OCI-LY1 (cell line): ENCODE measurements at regions not wholly inside any gene's neighbourhood (a gene's known extent, or its start where the extent isn't known, plus 50 kb on each side); places are given as distances from the start of the nearest gene placed in this dataset.

Experiments
- H2AFZ ChIP-seq: fragments of 200-600 bp; sonication (generic), shearing (Covaris generic); 2 replicates; pipeline ENCODE4 v1.6.0; 2014; ENCODE audit warnings: antibody characterized with exemption, mild to moderate bottlenecking, low read length
- H3F3A ChIP-seq: fragments of 200-600 bp; sonication (generic), shearing (Covaris generic); 2 replicates; pipeline ENCODE4 v1.6.0; 2014; ENCODE audit warnings: mild to moderate bottlenecking, antibody characterized with exemption, low read length, moderate library complexity; ENCODE audit not compliant: insufficient read depth
- H3K27ac ChIP-seq: fragments of 200-600 bp; sonication (generic); 2 replicates; pipeline ENCODE4 v1.5.1; 2014; ENCODE audit warnings: low read length, mixed run types, mild to moderate bottlenecking, low read depth; ENCODE audit not compliant: poor library complexity, severe bottlenecking
- H3K27me3 ChIP-seq: fragments of 200-600 bp; sonication (generic); 2 replicates; pipeline ENCODE4 v1.6.0; 2014; ENCODE audit warnings: antibody characterized with exemption, mild to moderate bottlenecking, low read length, moderate library complexity; ENCODE audit not compliant: insufficient read depth
- H3K36me3 ChIP-seq: fragments of 200-600 bp; sonication (generic); 2 replicates; pipeline ENCODE4 v1.6.1; 2014; ENCODE audit warnings: mild to moderate bottlenecking, antibody characterized with exemption, low read length, moderate library complexity, mixed read lengths; ENCODE audit not compliant: insufficient read depth
- H3K4me1 ChIP-seq: fragments of 200-600 bp; sonication (generic); 2 replicates; pipeline ENCODE4 v1.5.1; 2014; ENCODE audit warnings: mild to moderate bottlenecking, low read length, moderate library complexity; ENCODE audit not compliant: insufficient read depth, severe bottlenecking
- H3K4me2 ChIP-seq: fragments of 200-600 bp; sonication (generic), shearing (Covaris generic); 2 replicates; pipeline ENCODE4 v1.6.1; 2014; ENCODE audit warnings: low read length
- H3K4me3 ChIP-seq: fragments of 200-600 bp; sonication (generic); 2 replicates; pipeline ENCODE4 v1.5.1; 2014; ENCODE audit warnings: low read length, low read depth, mild to moderate bottlenecking, mixed read lengths; ENCODE audit not compliant: poor library complexity, severe bottlenecking
- H3K79me2 ChIP-seq: fragments of 200-600 bp; shearing (Covaris generic); 2 replicates; pipeline ENCODE4 v1.6.1; 2016; ENCODE audit warnings: mixed run types, low read length, mixed read lengths; ENCODE audit not compliant: insufficient read depth
- H3K9ac ChIP-seq: fragments of 200-600 bp; sonication (generic), shearing (Covaris generic); 2 replicates; pipeline ENCODE4 v1.6.1; 2014; ENCODE audit warnings: mild to moderate bottlenecking, low read length, mixed read lengths
- H3K9me2 ChIP-seq: fragments of 200-600 bp; sonication (generic), shearing (Covaris generic); 2 replicates; pipeline ENCODE4 v1.6.1; 2014; ENCODE audit warnings: low read depth, mild to moderate bottlenecking, low read length, mixed read lengths
- H3K9me3 ChIP-seq: fragments of 200-600 bp; shearing (Covaris generic); 2 replicates; pipeline ENCODE4 v1.6.1; 2014; ENCODE audit warnings: low read length, mixed read lengths
- H4K20me1 ChIP-seq: fragments of 200-600 bp; sonication (generic), shearing (Covaris generic); 2 replicates; pipeline ENCODE4 v1.6.0; 2016; ENCODE audit warnings: mild to moderate bottlenecking, low read length; ENCODE audit not compliant: insufficient read depth
- EZH2 ChIP-seq: fragments of 200-600 bp; sonication (generic), shearing (Covaris generic); IDR thresholded peaks from 2 replicates; pipeline ENCODE4 v1.8.0; 2017; ENCODE audit warnings: borderline replicate concordance, mixed run types, mild to moderate bottlenecking, antibody characterized with exemption, low read length, moderate library complexity, mixed read lengths
- TF ChIP-seq, protein P1 (sequence below): fragments of 200-600 bp; sonication (generic), shearing (Covaris generic); IDR thresholded peaks from 2 replicates; pipeline ENCODE4 v1.5.1; 2017; ENCODE audit warnings: mild to moderate bottlenecking, antibody characterized with exemption, low read length, moderate library complexity, mixed read lengths

DNA sequence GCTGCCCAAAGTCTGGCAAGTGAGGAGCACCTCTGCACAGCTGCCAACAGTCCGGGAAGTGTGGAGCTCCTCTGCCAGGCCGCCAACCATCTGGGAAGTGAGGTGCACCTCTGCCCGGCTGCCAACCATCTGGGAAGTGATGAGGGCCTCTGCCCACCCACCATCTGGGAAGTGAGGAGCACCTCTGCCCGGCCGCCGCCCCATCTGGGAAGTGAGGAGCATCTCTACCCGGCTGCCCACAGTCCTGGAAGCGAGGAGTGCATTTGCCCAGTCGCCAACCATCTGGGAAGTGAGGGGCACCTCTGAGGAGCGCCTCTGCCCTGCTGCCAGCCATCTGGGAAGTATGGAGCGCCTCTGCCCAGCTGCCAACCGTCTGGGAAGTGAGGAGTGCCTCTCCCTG is 893.7 kb downstream of the TYW1 start:
- Histone ChIP-seq H3K27ac (no peak overlapping the region), H3K9me3 (0 out of 2 replicates have a peak, but pooled peaks cover 3% of the 10 kb centered on the region), H3K9me2 (no peaks in the 10 kb centered on the region), H3K9ac (no peak overlapping the region), H3K4me1 (no peaks in the 10 kb centered on the region), H2AFZ (no peak overlapping the region), H3K36me3 (no peaks in the 10 kb centered on the region; the same call in 1 of the 2 replicates), H3K4me2 (no peak overlapping the region), H3K79me2 (no peaks in the 10 kb centered on the region), H3F3A (no peaks in the 10 kb centered on the region), H4K20me1 (no peaks in the 10 kb centered on the region), H3K27me3 (no peaks in the 10 kb centered on the region), H3K4me3 (no peak overlapping the region)
- TF ChIP-seq, protein P1, sequence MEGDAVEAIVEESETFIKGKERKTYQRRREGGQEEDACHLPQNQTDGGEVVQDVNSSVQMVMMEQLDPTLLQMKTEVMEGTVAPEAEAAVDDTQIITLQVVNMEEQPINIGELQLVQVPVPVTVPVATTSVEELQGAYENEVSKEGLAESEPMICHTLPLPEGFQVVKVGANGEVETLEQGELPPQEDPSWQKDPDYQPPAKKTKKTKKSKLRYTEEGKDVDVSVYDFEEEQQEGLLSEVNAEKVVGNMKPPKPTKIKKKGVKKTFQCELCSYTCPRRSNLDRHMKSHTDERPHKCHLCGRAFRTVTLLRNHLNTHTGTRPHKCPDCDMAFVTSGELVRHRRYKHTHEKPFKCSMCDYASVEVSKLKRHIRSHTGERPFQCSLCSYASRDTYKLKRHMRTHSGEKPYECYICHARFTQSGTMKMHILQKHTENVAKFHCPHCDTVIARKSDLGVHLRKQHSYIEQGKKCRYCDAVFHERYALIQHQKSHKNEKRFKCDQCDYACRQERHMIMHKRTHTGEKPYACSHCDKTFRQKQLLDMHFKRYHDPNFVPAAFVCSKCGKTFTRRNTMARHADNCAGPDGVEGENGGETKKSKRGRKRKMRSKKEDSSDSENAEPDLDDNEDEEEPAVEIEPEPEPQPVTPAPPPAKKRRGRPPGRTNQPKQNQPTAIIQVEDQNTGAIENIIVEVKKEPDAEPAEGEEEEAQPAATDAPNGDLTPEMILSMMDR: no peak
- TF ChIP-seq EZH2: no peak

DNA sequence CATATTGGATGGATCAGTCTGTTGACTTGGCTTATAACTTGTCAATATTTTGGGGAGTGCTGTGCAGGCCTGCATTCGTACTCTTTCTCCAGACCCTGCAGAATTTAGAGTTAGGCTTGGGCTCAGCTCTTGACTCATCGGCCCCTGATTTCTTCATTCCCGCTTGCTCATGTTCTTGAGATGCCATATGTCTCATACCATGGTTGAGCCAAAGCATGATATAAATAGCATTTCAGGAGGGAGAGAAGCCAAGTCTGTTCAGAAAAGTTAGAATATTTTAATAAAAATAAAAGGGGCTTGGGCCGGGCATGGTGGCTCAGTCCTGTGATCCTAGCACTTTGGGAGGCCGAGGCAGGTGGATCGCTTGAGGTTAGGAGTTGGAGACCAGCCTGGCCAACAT is 898.1 kb downstream of the TYW1 start:
- Histone ChIP-seq H2AFZ (no peak overlapping the region), H4K20me1 (no peaks in the 10 kb centered on the region), H3K27me3 (no peaks in the 10 kb centered on the region), H3K4me2 (no peak overlapping the region), H3K27ac (no peak overlapping the region), H3K9me3 (no peaks in the 10 kb centered on the region), H3K36me3 (no peaks in the 10 kb centered on the region), H3K4me1 (no peaks in the 10 kb centered on the region), H3K9me2 (no peaks in the 10 kb centered on the region), H3K9ac (no peak overlapping the region), H3K79me2 (no peaks in the 10 kb centered on the region), H3F3A (no peaks in the 10 kb centered on the region), H3K4me3 (no peak overlapping the region)
- no peak for TF ChIP-seq EZH2
- TF ChIP-seq, protein P1: no peak

DNA sequence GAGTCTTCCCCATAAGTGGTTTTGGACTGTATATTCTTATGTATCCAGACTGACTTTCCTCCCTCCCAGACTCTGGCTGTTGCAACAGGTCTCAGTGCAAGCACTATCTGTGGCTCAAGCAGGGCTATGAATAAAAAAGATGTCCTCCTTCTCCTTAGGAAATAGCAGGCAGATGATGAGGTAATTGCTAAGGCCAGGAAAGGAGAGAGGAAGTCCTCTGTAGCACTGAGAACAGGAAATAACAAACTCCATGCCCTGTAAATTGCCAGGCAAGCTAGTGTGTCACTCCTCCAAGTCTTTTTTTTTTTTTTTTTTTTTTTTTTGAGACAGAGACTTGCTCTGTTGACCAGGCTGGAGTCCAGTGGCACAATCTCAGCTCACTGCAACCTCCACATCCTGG is 900.1 kb downstream of the TYW1 start:
- H2AFZ ChIP-seq: no peak overlapping the region
- H4K20me1 ChIP-seq: no peaks in the 10 kb centered on the region
- TF ChIP-seq EZH2: no peak
- TF ChIP-seq, protein P1: no peak
- no peak overlapping the region for H3K9ac ChIP-seq
- H3K27me3 ChIP-seq: no peaks in the 10 kb centered on the region
- H3K79me2 ChIP-seq: no peaks in the 10 kb centered on the region
- no peak overlapping the region for H3K4me2 ChIP-seq
- H3K27ac ChIP-seq: no peak overlapping the region
- no peak overlapping the region for H3K4me3 ChIP-seq
- H3F3A ChIP-seq: no peaks in the 10 kb centered on the region
- no peaks in the 10 kb centered on the region for H3K4me1 ChIP-seq
- no peaks in the 10 kb centered on the region for H3K36me3 ChIP-seq
- H3K9me2 ChIP-seq: no peaks in the 10 kb centered on the region
- no peaks in the 10 kb centered on the region for H3K9me3 ChIP-seq
